K562 (cell line): ENCODE measurements at regions not wholly inside any gene's neighbourhood (a gene's known extent, or its start where the extent isn't known, plus 50 kb on each side); places are given as distances from the start of the nearest gene placed in this dataset.

Source experiments
- ATAC-seq: fragments of 200-7000 bp; cut with Tn5 transposase; 3 replicates; pipeline ENCODE4 v1.9.1; 2020; ENCODE audit warnings: moderate library complexity
- BruUV-seq: library from RNA; stranded (reverse); fragments of 400-500 nt; replicated peaks from 2 replicates; lab custom pipeline; 2021; lab: Mats Ljungman, UMichigan
- CTCF ChIA-PET: fragments of 300-600 bp; formaldehyde crosslinking; extraction: SDS; loops from one replicate; lab custom pipeline; 2021; ENCODE audit warnings: low intra/inter-chr PET ratio; lab: Yijun Ruan, JAX
- POLR2A ChIA-PET: fragments of 300-600, 350-650 bp; sonication (Branson Sonifier 250); formaldehyde crosslinking; extraction: SDS; loops from one replicate; lab custom pipeline; 2021; ENCODE audit warnings: antibody characterized with exemption, inconsistent platforms; lab: Yijun Ruan, JAX
- DNase-seq, 4 experiments: peaks; one replicate each; pipeline versions ENCODE4 v3.0.0 to v3.0.0-alpha.2; 2011 to 2018; ENCODE audit warnings: low spot score in 3 of 4, mixed read lengths in 3 of 4; ENCODE audit errors: extremely low read depth in 1 of 4
- FAIRE-seq: peaks from 2 replicates; lab custom pipeline; 2011; peaks lifted over from hg19 to GRCh38; lab: Jason Lieb, UNC
- H2AFZ ChIP-seq: 2 replicates; pipeline ENCODE4 v1.6.0; 2011; ENCODE audit warnings: low read depth, low read length, control low read depth, inconsistent platforms
- H3K27ac ChIP-seq: fragments of 200-600 bp; 3 replicates; pipeline ENCODE4 v1.8.0; 2011; ENCODE audit warnings: low read depth, mild to moderate bottlenecking, control low read depth, inconsistent platforms, low read length, moderate library complexity, mixed read lengths; ENCODE audit errors: extremely low read depth
- H3K27me3 ChIP-seq, 2 experiments: fragments of 300-600 bp in 1 of 2; 2 replicates in 1 of 2; 3 replicates in 1 of 2; pipeline versions ENCODE4 v1.6.0 to v1.8.0; 2011; ENCODE audit warnings: inconsistent platforms in 2 of 2, low read length in 2 of 2, mild to moderate bottlenecking in 1 of 2, mixed read lengths in 1 of 2, moderate library complexity in 1 of 2; ENCODE audit not compliant: control insufficient read depth in 2 of 2, insufficient read depth in 2 of 2
- H3K36me3 ChIP-seq: fragments of 300-600 bp; 3 replicates; pipeline ENCODE4 v1.8.0; 2011; ENCODE audit warnings: mild to moderate bottlenecking, low read length, inconsistent platforms; ENCODE audit not compliant: control insufficient read depth, insufficient read depth
- H3K4me1 ChIP-seq, 2 experiments: fragments of 200-600 bp in 1 of 2; replicated peaks in 1 of 2; 2 replicates in 1 of 2; 3 replicates in 1 of 2; pipeline versions ENCODE4 v1.5.1 to v1.8.0; 2011; ENCODE audit warnings: inconsistent platforms in 2 of 2, low read length in 2 of 2, mild to moderate bottlenecking in 1 of 2, mixed read lengths in 1 of 2, moderate library complexity in 1 of 2; ENCODE audit not compliant: control insufficient read depth in 2 of 2, insufficient read depth in 2 of 2
- H3K4me2 ChIP-seq: 2 replicates; pipeline ENCODE4 v1.6.1; 2011; ENCODE audit warnings: low read length, control low read depth, inconsistent platforms, mixed read lengths; ENCODE audit not compliant: insufficient read depth
- H3K4me3 ChIP-seq: fragments of 200-600 bp; sonication (generic), shearing (Covaris generic); 2 replicates; pipeline ENCODE4 v1.5.1; 2016; ENCODE audit warnings: control low read depth, inconsistent platforms
- H3K79me2 ChIP-seq: fragments of 200-600 bp; 3 replicates; pipeline ENCODE4 v1.8.0; 2011; ENCODE audit warnings: low read length, inconsistent platforms; ENCODE audit not compliant: control insufficient read depth, insufficient read depth
- H3K9ac ChIP-seq, 2 experiments: 2 replicates each; pipeline versions ENCODE4 v1.6.0 to v1.6.1; 2011; ENCODE audit warnings: low read depth in 2 of 2, low read length in 2 of 2, control low read depth in 1 of 2, inconsistent platforms in 1 of 2, mild to moderate bottlenecking in 1 of 2, mixed read lengths in 1 of 2; ENCODE audit not compliant: insufficient read depth in 1 of 2
- H3K9me1 ChIP-seq: one replicate; pipeline ENCODE4 v1.6.0; 2011; ENCODE audit warnings: inconsistent platforms, mild to moderate bottlenecking, low read length, moderate library complexity; ENCODE audit not compliant: control insufficient read depth, insufficient read depth
- H3K9me3 ChIP-seq: replicated peaks from 2 replicates; pipeline ENCODE4 v1.5.1; 2011; ENCODE audit warnings: low read depth, low read length, inconsistent platforms; ENCODE audit not compliant: control insufficient read depth, insufficient read depth
- H4K20me1 ChIP-seq: replicated peaks from 2 replicates; pipeline ENCODE4 v1.6.1; 2011; ENCODE audit warnings: low read length, inconsistent platforms, mixed read lengths; ENCODE audit not compliant: control insufficient read depth, insufficient read depth
- CAMTA2 ChIP-seq: fragments of 250-450 bp; sonication (Bioruptor Pico); conservative IDR thresholded peaks from 2 replicates; pipeline ENCODE4 v1.5.1; 2022
- L3MBTL2 ChIP-seq: fragments of 450-650 bp; IDR thresholded peaks from 2 replicates; pipeline ENCODE4 v1.6.1; 2016; ENCODE audit warnings: mild to moderate bottlenecking, moderate library complexity
- POLR2H ChIP-seq: IDR thresholded peaks from 2 replicates; pipeline ENCODE4 v1.6.1; 2016; ENCODE audit warnings: missing genetic modification characterization, low read depth, mild to moderate bottlenecking, control low read depth, missing compliant biosample characterization, moderate library complexity
- WGBS: fragments of 100-300 bp; shearing (Covaris generic); methylation state at CpG from one replicate; pipeline ENCODE4 v1.1.6; 2016; ENCODE audit warnings: low coverage, mixed read lengths; ENCODE audit not compliant: insufficient coverage; ENCODE audit errors: missing lambda C conversion rate; 5-methylcytosine and 5-hydroxymethylcytosine counted together
- in situ Hi-C: fragments of 300-500 bp; cut with MboI; formaldehyde crosslinking; loops from 4 replicates; pipeline ENCODE4 v1.15.0; 2018; ENCODE audit warnings: inconsistent platforms, mixed read lengths
- intact Hi-C: fragments of 100-400 bp; cut with micrococcal nuclease; formaldehyde crosslinking; loops from 2 replicates; pipeline ENCODE4 v1.14.2; 2022
- TF ChIP-seq, protein P1 (sequence below): fragments of 450-650 bp; IDR thresholded peaks from 2 replicates; pipeline ENCODE4 v1.6.1; 2018; ENCODE audit not compliant: partially characterized antibody
- TF ChIP-seq, protein P2 (sequence below), 2 experiments: fragments of 450-650 bp; IDR thresholded peaks; 2 replicates each; pipeline ENCODE4 v1.6.1; 2018; ENCODE audit warnings: mild to moderate bottlenecking in 2 of 2, low read depth in 1 of 2; ENCODE audit not compliant: partially characterized antibody in 2 of 2
- TF ChIP-seq, protein P3 (sequence below): fragments of 450-650 bp; IDR thresholded peaks from 2 replicates; pipeline ENCODE4 v1.6.1; 2017; ENCODE audit warnings: antibody characterized with exemption, mild to moderate bottlenecking
- TF ChIP-seq, protein P4 (sequence below): fragments of 250-450 bp; sonication (Bioruptor Pico); IDR thresholded peaks from 2 replicates; pipeline ENCODE4 v1.9.0; 2021; ENCODE audit warnings: mild to moderate bottlenecking, inconsistent platforms

DNA sequence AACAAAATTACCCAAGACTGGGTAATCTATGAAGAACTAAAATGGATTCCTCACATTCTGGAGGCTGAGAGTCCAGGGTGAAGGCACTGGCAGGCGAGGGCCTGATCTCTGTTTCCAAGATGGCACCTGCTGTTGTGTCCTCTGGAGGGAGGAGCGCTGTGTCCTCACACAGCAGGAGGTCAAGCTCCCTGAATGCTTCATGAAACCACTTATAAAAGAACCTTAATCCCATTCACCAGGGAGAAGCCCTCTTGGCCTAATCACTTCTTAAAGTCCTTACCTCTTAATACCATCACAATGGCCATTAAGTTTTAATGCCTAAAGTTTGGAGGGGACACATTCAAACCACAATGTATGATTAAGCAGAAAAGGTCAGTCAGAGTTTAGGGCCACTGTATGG, 172.4 kb downstream of the EMP1 start:
- DNase-seq: no peak
- in situ Hi-C loops: no loop called here
- Histone ChIP-seq H2AFZ (no peak overlapping the region), H3K4me2 (no peak overlapping the region), H3K4me1 (no peaks in the 10 kb centered on the region), H3K79me2 (no peaks in the 10 kb centered on the region), H3K9me3 (no peaks in the 10 kb centered on the region), H3K9ac (no peak overlapping the region), H3K36me3 (no peaks in the 10 kb centered on the region), H3K27ac (no peak overlapping the region), H3K9me1 (no peaks in the 10 kb centered on the region), H4K20me1 (no peaks in the 10 kb centered on the region), H3K27me3 (peaks cover 0 to 22% of the 10 kb centered on the region in 2 experiments; a peak in 3 of 5 replicates), H3K4me3 (no peak overlapping the region)
- ChIA-PET CTCF (no interaction called here), POLR2A (no interaction called here)
- no peak for FAIRE-seq
- no TSS peak for BruUV-seq
- intact Hi-C loops: loop anchor here (10.0 kb wide), 1 partner anchor 796 kb away; no protein-coding TSS in a partner anchor
- WGBS: 0% methylated on average over 2 of the region's 2 CpGs
- ATAC-seq: no peak
- TF ChIP-seq POLR2H (tag) (no peak), L3MBTL2 (no peak), CAMTA2 (CRISPR knock-in tag) (no peak)
- TF ChIP-seq, protein P1, sequence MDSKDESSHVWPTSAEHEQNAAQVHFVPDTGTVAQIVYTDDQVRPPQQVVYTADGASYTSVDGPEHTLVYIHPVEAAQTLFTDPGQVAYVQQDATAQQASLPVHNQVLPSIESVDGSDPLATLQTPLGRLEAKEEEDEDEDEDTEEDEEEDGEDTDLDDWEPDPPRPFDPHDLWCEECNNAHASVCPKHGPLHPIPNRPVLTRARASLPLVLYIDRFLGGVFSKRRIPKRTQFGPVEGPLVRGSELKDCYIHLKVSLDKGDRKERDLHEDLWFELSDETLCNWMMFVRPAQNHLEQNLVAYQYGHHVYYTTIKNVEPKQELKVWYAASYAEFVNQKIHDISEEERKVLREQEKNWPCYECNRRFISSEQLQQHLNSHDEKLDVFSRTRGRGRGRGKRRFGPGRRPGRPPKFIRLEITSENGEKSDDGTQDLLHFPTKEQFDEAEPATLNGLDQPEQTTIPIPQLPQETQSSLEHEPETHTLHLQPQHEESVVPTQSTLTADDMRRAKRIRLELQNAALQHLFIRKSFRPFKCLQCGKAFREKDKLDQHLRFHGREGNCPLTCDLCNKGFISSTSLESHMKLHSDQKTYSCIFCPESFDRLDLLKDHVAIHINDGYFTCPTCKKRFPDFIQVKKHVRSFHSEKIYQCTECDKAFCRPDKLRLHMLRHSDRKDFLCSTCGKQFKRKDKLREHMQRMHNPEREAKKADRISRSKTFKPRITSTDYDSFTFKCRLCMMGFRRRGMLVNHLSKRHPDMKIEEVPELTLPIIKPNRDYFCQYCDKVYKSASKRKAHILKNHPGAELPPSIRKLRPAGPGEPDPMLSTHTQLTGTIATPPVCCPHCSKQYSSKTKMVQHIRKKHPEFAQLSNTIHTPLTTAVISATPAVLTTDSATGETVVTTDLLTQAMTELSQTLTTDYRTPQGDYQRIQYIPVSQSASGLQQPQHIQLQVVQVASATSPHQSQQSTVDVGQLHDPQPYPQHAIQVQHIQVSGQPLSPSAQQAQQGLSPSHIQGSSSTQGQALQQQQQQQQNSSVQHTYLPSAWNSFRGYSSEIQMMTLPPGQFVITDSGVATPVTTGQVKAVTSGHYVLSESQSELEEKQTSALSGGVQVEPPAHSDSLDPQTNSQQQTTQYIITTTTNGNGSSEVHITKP: no peak
- TF ChIP-seq, protein P2, sequence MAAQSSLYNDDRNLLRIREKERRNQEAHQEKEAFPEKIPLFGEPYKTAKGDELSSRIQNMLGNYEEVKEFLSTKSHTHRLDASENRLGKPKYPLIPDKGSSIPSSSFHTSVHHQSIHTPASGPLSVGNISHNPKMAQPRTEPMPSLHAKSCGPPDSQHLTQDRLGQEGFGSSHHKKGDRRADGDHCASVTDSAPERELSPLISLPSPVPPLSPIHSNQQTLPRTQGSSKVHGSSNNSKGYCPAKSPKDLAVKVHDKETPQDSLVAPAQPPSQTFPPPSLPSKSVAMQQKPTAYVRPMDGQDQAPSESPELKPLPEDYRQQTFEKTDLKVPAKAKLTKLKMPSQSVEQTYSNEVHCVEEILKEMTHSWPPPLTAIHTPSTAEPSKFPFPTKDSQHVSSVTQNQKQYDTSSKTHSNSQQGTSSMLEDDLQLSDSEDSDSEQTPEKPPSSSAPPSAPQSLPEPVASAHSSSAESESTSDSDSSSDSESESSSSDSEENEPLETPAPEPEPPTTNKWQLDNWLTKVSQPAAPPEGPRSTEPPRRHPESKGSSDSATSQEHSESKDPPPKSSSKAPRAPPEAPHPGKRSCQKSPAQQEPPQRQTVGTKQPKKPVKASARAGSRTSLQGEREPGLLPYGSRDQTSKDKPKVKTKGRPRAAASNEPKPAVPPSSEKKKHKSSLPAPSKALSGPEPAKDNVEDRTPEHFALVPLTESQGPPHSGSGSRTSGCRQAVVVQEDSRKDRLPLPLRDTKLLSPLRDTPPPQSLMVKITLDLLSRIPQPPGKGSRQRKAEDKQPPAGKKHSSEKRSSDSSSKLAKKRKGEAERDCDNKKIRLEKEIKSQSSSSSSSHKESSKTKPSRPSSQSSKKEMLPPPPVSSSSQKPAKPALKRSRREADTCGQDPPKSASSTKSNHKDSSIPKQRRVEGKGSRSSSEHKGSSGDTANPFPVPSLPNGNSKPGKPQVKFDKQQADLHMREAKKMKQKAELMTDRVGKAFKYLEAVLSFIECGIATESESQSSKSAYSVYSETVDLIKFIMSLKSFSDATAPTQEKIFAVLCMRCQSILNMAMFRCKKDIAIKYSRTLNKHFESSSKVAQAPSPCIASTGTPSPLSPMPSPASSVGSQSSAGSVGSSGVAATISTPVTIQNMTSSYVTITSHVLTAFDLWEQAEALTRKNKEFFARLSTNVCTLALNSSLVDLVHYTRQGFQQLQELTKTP (IDR thresholded peaks at IDR 0.05; ENCODE audit: low read depth in 1 of 2, partially characterized antibody in 2 of 2): no peak
- TF ChIP-seq, protein P3, sequence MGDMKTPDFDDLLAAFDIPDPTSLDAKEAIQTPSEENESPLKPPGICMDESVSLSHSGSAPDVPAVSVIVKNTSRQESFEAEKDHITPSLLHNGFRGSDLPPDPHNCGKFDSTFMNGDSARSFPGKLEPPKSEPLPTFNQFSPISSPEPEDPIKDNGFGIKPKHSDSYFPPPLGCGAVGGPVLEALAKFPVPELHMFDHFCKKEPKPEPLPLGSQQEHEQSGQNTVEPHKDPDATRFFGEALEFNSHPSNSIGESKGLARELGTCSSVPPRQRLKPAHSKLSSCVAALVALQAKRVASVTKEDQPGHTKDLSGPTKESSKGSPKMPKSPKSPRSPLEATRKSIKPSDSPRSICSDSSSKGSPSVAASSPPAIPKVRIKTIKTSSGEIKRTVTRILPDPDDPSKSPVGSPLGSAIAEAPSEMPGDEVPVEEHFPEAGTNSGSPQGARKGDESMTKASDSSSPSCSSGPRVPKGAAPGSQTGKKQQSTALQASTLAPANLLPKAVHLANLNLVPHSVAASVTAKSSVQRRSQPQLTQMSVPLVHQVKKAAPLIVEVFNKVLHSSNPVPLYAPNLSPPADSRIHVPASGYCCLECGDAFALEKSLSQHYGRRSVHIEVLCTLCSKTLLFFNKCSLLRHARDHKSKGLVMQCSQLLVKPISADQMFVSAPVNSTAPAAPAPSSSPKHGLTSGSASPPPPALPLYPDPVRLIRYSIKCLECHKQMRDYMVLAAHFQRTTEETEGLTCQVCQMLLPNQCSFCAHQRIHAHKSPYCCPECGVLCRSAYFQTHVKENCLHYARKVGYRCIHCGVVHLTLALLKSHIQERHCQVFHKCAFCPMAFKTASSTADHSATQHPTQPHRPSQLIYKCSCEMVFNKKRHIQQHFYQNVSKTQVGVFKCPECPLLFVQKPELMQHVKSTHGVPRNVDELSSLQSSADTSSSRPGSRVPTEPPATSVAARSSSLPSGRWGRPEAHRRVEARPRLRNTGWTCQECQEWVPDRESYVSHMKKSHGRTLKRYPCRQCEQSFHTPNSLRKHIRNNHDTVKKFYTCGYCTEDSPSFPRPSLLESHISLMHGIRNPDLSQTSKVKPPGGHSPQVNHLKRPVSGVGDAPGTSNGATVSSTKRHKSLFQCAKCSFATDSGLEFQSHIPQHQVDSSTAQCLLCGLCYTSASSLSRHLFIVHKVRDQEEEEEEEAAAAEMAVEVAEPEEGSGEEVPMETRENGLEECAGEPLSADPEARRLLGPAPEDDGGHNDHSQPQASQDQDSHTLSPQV: no peak
- TF ChIP-seq, protein P4, sequence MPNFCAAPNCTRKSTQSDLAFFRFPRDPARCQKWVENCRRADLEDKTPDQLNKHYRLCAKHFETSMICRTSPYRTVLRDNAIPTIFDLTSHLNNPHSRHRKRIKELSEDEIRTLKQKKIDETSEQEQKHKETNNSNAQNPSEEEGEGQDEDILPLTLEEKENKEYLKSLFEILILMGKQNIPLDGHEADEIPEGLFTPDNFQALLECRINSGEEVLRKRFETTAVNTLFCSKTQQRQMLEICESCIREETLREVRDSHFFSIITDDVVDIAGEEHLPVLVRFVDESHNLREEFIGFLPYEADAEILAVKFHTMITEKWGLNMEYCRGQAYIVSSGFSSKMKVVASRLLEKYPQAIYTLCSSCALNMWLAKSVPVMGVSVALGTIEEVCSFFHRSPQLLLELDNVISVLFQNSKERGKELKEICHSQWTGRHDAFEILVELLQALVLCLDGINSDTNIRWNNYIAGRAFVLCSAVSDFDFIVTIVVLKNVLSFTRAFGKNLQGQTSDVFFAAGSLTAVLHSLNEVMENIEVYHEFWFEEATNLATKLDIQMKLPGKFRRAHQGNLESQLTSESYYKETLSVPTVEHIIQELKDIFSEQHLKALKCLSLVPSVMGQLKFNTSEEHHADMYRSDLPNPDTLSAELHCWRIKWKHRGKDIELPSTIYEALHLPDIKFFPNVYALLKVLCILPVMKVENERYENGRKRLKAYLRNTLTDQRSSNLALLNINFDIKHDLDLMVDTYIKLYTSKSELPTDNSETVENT (CRISPR knock-in tag): no peak
